ENCODE measurements at regions not wholly inside any gene's neighbourhood (a gene's known extent, or its start where the extent isn't known, plus 50 kb on each side); places are given as distances from the start of the nearest gene placed in this dataset.
"Not testable (repeated sequence)": the region's sequence is repeated elsewhere in the genome, so short reads cannot be mapped to it uniquely, and the experiment has no call there.

GRCh38 chr13:55887561-55887960 lies 1253.2 kb upstream of the PRR20A start:
- no peak for DNase-seq (ENCODE audit: low read depth, low spot score)

GRCh38 chr13:55893540-55893939 lies 1247.2 kb upstream of the PRR20A start:
- no peak for DNase-seq (ENCODE audit: low read depth, low spot score)

- DNase-seq (ENCODE audit: low read depth, low spot score): no peak
Observed at GRCh38 chr13:55937180-55937579, 1203.5 kb upstream of the PRR20A start.

DNA sequence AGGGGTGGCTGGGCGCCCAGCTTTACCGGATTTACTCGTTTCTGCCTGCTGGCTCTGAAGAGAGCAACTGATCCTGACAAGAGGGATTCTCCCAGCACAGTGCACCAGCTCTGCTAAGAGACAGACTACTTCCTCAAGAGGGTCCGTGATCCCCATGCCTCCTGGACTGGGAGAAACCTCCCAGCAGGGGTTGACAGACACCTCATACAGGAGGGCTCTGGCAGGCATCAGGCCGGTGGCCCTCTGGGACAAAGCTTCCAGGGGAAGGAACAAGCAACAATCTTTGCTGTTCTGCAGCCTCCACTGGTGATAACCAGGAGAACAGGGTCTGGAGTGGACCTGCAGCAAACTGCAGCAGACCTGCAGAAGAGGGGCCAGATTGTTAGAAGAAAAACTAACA lies 1192.5 kb upstream of the PRR20A start:
- no peak for DNase-seq (ENCODE audit: low read depth, low spot score)

GRCh38 chr13:55963934-55964333 lies 1176.8 kb upstream of the PRR20A start:
- DNase-seq (ENCODE audit: low read depth, low spot score): no peak

GRCh38 chr13:55967055-55967454 lies 1173.7 kb upstream of the PRR20A start:
- no peak for DNase-seq (ENCODE audit: low read depth, low spot score)

GRCh38 chr13:55977436-55977835 lies 1163.3 kb upstream of the PRR20A start:
- no peak for DNase-seq (ENCODE audit: low read depth, low spot score)

- DNase-seq (ENCODE audit: low read depth, low spot score): no peak
Observed at GRCh38 chr13:55981381-55981780, 1159.3 kb upstream of the PRR20A start.

DNA sequence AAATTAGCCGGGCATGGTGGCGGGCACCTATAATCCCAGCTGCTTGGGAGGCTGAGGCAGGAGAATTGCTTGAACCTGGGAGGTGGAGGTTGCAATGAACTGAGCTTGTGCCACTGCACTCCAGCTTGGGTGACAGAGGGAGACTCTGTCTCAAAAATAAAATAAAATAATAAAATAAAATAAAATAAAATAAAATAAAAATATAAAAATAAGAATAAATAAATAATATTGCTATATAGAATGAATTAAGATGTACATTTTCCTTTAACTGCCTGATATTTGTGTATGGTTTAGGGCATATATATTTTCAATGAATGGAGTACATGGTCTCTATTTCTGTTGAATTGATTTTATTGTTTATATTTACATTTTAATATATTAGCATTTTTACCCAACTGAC lies 1156.7 kb upstream of the PRR20A start:
- not testable (repeated sequence) for DNase-seq (ENCODE audit: low read depth, low spot score)

- DNase-seq (ENCODE audit: low read depth, low spot score): no peak
Observed at GRCh38 chr13:55990631-55991030, 1150.1 kb upstream of the PRR20A start.

DNA sequence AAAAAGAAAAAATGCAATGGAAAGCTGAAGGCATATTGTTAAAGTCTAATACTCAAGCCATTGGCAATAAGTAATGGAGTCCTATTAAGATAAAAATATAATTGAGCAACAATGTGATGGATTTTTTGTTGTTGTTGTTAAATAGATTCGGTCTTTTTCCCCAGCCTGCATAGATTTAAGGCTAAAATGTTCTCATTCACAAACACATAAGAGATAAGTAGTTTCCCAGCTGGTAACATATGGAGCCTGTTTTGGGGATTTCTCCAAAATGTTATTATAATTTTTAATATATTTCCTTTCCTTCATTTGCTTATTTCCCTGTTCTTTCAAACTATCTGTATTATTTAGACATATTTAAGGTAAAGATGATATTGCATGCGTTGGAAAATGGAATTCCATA lies 1149.1 kb upstream of the PRR20A start:
- DNase-seq (ENCODE audit: low read depth, low spot score): no peak

- DNase-seq (ENCODE audit: low read depth, low spot score): no peak
Observed at GRCh38 chr13:55992145-55992544, 1148.6 kb upstream of the PRR20A start.

DNA sequence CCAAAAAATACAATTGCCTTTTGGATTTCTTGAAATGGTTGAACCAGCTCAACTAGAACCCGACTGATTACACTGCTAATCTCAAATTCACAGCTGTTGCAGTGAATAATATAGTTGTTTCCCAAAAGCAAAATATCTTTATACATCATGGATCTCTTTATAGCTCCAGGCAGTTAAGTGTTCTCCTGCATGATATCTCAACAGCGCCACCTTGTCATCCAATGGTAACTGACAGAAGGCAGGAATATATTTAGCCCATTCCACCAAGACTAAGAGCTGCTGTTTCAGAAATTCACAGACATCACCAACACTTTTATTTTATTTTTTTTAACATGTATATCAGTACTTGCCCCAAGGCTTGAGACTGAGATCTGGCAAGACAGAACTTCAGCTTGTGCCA lies 1141.0 kb upstream of the PRR20A start:
- no peak for DNase-seq (ENCODE audit: low read depth, low spot score)

DNA sequence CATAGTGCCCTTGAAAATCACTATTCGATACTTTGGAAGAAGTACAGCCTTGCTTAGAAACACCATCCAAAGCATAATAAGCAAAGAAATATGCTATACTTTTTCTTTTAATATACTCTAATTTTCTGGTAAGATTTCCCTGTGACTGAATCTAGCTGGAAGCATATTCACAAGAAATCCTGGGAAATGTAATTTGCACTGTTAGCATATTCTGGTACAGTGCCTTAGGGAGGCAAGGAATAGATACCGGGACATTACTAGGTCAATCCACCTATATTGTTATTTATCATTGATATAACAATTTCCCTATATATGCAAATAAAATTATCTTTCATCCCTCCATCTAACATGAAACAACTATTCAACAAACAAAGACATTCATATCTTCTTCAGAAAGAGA lies 1131.3 kb upstream of the PRR20A start:
- no peak for DNase-seq (ENCODE audit: low read depth, low spot score)

DNA sequence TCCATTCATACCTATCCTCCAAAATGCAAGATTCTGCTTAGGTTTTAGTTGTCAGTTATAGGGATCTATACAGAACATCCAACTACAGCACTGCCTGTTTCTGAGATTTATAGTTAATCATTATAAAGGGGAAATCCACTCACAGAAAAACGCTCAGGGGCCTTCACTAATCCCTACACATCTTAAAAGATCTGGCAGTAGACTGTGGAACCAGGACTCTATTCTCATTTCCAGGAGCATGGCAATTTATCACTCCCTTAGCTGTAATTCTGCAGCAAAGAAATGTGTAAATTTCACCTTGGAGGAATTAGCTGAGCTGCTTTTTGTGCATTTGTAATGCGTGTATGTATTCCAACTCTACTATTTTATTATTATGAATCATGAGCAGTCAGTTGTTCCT lies 1128.1 kb upstream of the PRR20A start:
- no peak for DNase-seq (ENCODE audit: low read depth, low spot score)

- no peak for DNase-seq (ENCODE audit: low read depth, low spot score)
Observed at GRCh38 chr13:56015919-56016318, 1124.8 kb upstream of the PRR20A start.

DNA sequence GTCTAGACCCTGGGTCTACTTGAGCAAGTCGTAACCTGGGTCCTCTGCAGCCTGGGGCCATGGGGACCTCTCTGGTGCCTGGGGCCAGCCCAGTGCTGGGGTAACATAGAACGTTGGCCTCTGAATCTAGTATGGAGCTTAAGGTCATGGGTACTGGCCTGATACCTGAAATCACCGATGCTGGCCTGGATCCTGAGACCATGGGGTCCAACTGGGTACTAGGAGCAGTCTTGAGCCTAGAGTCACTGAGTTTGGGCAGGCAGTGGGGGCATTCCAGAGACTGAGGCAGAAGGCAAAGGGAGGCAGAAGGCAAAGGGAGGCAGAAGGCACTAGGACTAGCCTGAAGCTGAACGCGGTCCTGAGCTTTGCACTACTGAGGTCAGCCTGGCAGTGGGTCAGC lies 1121.1 kb upstream of the PRR20A start:
- no peak for DNase-seq (ENCODE audit: low read depth, low spot score)

- DNase-seq (ENCODE audit: low read depth, low spot score): no peak
Observed at GRCh38 chr13:56020425-56020824, 1120.3 kb upstream of the PRR20A start.

DNA sequence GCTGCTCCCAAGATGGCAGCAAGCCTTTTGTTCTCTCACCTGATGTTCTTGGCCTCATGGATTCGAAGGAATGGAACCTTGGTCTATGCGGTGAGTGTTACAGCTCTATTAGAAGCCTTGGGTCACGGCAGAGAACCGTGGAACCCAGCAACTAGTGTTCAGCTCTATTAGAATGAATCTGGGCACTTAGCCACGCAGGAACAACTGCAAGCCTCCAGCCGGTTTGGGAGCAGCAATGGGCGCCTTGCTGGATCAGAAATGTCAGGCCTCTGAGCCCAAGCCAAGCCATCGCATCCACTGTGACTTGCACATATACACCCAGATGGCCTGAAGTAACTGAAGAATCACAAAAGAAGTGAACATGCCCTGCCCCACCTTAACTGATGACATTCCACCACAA lies 1100.7 kb upstream of the PRR20A start:
- no peak for DNase-seq (ENCODE audit: low read depth, low spot score)

DNA sequence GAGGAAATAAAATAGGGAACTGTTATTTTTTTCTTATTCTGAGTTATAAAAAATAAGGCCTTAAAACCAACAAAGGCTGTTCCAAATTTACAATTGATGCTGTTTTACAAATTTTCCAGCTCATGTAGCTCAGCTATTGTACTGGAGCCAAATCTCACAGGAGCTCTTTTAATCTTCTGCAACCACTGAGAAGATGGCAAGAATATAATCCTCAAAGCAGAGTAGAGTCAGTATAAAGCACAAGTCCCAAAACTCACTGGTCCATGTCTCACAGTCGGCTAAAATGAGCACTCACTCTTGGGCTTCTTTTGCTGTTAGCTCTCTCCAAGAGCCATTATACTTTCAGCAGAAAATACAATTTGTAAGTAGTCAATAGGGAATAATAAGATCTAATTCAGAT lies 1074.4 kb upstream of the PRR20A start:
- DNase-seq (ENCODE audit: low read depth, low spot score): no peak

- no peak for DNase-seq (ENCODE audit: low read depth, low spot score)
Observed at GRCh38 chr13:56102641-56103040, 1038.1 kb upstream of the PRR20A start.

GRCh38 chr13:56110751-56111150 lies 1030.0 kb upstream of the PRR20A start:
- DNase-seq (ENCODE audit: low read depth, low spot score): no peak

GRCh38 chr13:56134524-56134923 lies 1006.2 kb upstream of the PRR20A start:
- DNase-seq (ENCODE audit: low read depth, low spot score): no peak

DNA sequence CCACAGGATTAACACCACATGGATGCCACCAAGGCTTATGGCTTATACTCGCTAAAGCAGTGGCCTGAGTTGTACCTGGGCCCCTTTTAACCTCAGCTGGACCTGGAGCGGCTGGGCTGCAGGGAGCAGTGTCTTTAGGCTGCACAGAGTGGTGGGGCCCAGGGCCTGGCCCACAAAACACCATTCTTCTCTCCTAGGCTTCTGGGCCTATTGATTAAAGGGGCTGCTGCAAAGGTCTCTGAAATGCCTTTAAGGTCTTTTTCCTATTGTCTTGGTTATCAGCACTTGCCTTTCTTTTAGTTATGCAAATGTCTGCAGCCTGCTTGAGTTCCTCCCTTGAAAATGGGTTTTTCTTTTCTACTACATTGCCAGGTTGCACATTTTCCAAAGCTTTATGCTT lies 973.9 kb upstream of the PRR20A start:
- DNase-seq (ENCODE audit: low read depth, low spot score): no peak

DNA sequence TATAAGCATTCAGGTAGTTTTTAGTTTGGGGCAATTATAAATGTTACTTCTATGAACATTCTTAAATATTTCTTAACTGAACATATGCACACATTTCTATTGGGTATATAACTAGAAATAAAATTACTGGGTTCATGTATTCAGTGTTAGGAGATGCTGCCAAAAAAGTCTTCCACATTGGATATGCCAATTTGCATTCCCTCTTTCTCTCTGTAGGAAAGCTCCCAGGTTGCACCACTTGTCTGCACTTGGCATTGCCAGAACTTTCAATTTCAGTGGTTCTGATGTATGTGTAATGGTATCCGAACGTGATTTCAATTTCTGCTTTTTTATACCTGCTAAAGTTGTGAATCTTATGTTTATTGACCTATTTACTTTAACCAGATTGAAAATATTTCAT lies 972.1 kb upstream of the PRR20A start:
- DNase-seq (ENCODE audit: low read depth, low spot score): no peak

All from astrocyte of the hippocampus (primary cell).